Activated naive CD4-positive, alpha-beta T cell treated with anti-CD3 and anti-CD28 coated beads for 36 hours (primary cell): ENCODE measurements at regions not wholly inside any gene's neighbourhood (a gene's known extent, or its start where the extent isn't known, plus 50 kb on each side); places are given as distances from the start of the nearest gene placed in this dataset.

Source experiments
- CTCF ChIA-PET: fragments of 350-600 bp; sonication (Branson Sonifier 250); formaldehyde crosslinking; loops from one replicate; lab custom pipeline; 2021; ENCODE audit warnings: antibody characterized with exemption; lab: Charles Lee
- DNase-seq: peaks from one replicate; pipeline ENCODE4 v3.0.0-alpha.2; 2020
- H3K27ac Mint-ChIP-seq: one replicate; pipeline ENCODE4 v1.8.0; 2021; ENCODE audit warnings: mild to moderate bottlenecking, mixed read lengths
- H3K27me3 Mint-ChIP-seq: one replicate; pipeline ENCODE4 v1.8.0; 2021; ENCODE audit warnings: low read depth, mixed read lengths
- H3K36me3 Mint-ChIP-seq: one replicate; pipeline ENCODE4 v1.8.0; 2021; ENCODE audit warnings: low read depth, mixed read lengths
- H3K4me1 Mint-ChIP-seq: one replicate; pipeline ENCODE4 v1.8.0; 2021; ENCODE audit warnings: low read depth, mixed read lengths
- H3K4me3 Mint-ChIP-seq: one replicate; pipeline ENCODE4 v1.8.0; 2021; ENCODE audit warnings: mild to moderate bottlenecking, moderate library complexity, mixed read lengths
- H3K9me3 Mint-ChIP-seq: one replicate; pipeline ENCODE4 v1.8.0; 2021; ENCODE audit warnings: mixed read lengths
- intact Hi-C: fragments of 100-400 bp; cut with micrococcal nuclease; formaldehyde crosslinking; loops from one replicate; pipeline ENCODE4 v1.15.1; 2023

DNA sequence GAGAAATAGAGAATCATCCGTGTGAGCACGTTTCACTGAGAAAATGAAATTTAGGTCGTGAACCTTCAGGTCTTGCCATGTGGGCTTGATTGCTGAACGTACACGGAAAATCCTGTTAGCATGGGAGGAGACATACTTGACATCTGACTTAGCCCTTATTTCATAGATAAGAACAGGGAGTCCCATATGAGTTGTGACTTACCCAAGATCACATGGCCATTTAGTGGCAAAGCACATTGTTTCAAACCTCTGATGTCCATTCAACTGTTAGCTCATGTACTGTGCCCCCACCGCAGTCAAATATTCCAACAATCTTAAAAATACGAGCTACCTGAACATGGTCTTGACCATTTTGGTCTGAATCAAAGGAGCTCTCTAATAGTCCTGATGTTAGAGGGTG lies 411.2 kb upstream of the FZD8 start:
- CTCF ChIA-PET, result no interaction called here
- no peak overlapping the region for H3K4me3 Mint-ChIP-seq

GRCh38 chr10:36051500-36051991 lies 409.4 kb upstream of the FZD8 start:
- Mint-ChIP-seq H3K27me3 (no peaks in the 10 kb centered on the region), H3K4me3 (no peak overlapping the region), H3K4me1 (no peaks in the 10 kb centered on the region), H3K36me3 (no peaks in the 10 kb centered on the region), H3K27ac (no peak overlapping the region), H3K9me3 (no peaks in the 10 kb centered on the region)
- CTCF ChIA-PET, result interaction anchor here (0.6 kb wide), 1 partner anchor 761 kb away, joined by 3 read pairs; no protein-coding TSS in a partner anchor
- intact Hi-C loops, result no loop called here
- DNase-seq, result no peak

More for the DNA sequence above, 411.2 kb upstream of the FZD8 start:
- Mint-ChIP-seq H3K27ac (no peak overlapping the region), H3K36me3 (no peaks in the 10 kb centered on the region), H3K9me3 (no peaks in the 10 kb centered on the region), H3K4me1 (no peaks in the 10 kb centered on the region), H3K27me3 (no peaks in the 10 kb centered on the region)
- intact Hi-C loops, result no loop called here
- DNase-seq, result no peak

- Mint-ChIP-seq H3K9me3 (no peaks in the 10 kb centered on the region), H3K36me3 (no peaks in the 10 kb centered on the region), H3K27ac (no peak overlapping the region), H3K27me3 (no peaks in the 10 kb centered on the region), H3K4me3 (no peak overlapping the region), H3K4me1 (no peaks in the 10 kb centered on the region)
- CTCF ChIA-PET, result interaction anchor here (0.6 kb wide), 1 partner anchor 761 kb away, joined by 3 read pairs; no protein-coding TSS in a partner anchor
- DNase-seq, result no peak
- intact Hi-C loops, result no loop called here
Observed at GRCh38 chr10:36050763-36051499, 408.8 kb upstream of the FZD8 start.

- DNase-seq, result no peak
- no peaks in the 10 kb centered on the region for H3K36me3 Mint-ChIP-seq
- no peak overlapping the region for H3K4me3 Mint-ChIP-seq
- H3K9me3 Mint-ChIP-seq, result no peaks in the 10 kb centered on the region
- intact Hi-C loops, result no loop called here
- CTCF ChIA-PET, result interaction anchor here (0.6 to 1.0 kb wide), 2 partner anchors 13 to 26 kb away, joined by 3 to 4 read pairs; no protein-coding TSS in a partner anchor
- H3K27ac Mint-ChIP-seq, result no peak overlapping the region
- no peaks in the 10 kb centered on the region for H3K4me1 Mint-ChIP-seq
- H3K27me3 Mint-ChIP-seq, result no peaks in the 10 kb centered on the region
Observed at GRCh38 chr10:36048780-36049179, 406.7 kb upstream of the FZD8 start.

GRCh38 chr10:36048236-36048635 lies 406.1 kb upstream of the FZD8 start:
- H3K27me3 Mint-ChIP-seq, result no peaks in the 10 kb centered on the region
- intact Hi-C loops, result no loop called here
- no peak for DNase-seq

GRCh38 chr10:36042135-36042534 lies 400.0 kb upstream of the FZD8 start:
- intact Hi-C loops, result no loop called here
- Mint-ChIP-seq H3K27ac (no peak overlapping the region), H3K27me3 (no peaks in the 10 kb centered on the region), H3K4me3 (no peak overlapping the region), H3K36me3 (no peaks in the 10 kb centered on the region), H3K4me1 (no peaks in the 10 kb centered on the region), H3K9me3 (peaks cover 2% of the 10 kb centered on the region)
- DNase-seq, result no peak
- CTCF ChIA-PET, result interaction anchor here (0.6 kb wide), 1 partner anchor 113 kb away, joined by 3 read pairs; no protein-coding TSS in a partner anchor

More at GRCh38 chr10:36048236-36048635, 406.1 kb upstream of the FZD8 start:
- H3K4me1 Mint-ChIP-seq, result no peaks in the 10 kb centered on the region
- H3K36me3 Mint-ChIP-seq, result no peaks in the 10 kb centered on the region
- no peak overlapping the region for H3K4me3 Mint-ChIP-seq
- H3K9me3 Mint-ChIP-seq, result no peaks in the 10 kb centered on the region
- no peak overlapping the region for H3K27ac Mint-ChIP-seq
- CTCF ChIA-PET, result interaction anchor here (0.6 to 1.0 kb wide), 2 partner anchors 13 to 25 kb away, joined by 3 to 4 read pairs; no protein-coding TSS in a partner anchor

GRCh38 chr10:36038316-36038955 lies 396.3 kb upstream of the FZD8 start:
- Mint-ChIP-seq H3K27me3 (no peaks in the 10 kb centered on the region), H3K4me3 (no peak overlapping the region), H3K36me3 (no peaks in the 10 kb centered on the region), H3K9me3 (peaks cover 2% of the 10 kb centered on the region), H3K4me1 (no peaks in the 10 kb centered on the region), H3K27ac (no peak overlapping the region)
- no peak for DNase-seq
- CTCF ChIA-PET, result no interaction called here
- intact Hi-C loops, result no loop called here

DNA sequence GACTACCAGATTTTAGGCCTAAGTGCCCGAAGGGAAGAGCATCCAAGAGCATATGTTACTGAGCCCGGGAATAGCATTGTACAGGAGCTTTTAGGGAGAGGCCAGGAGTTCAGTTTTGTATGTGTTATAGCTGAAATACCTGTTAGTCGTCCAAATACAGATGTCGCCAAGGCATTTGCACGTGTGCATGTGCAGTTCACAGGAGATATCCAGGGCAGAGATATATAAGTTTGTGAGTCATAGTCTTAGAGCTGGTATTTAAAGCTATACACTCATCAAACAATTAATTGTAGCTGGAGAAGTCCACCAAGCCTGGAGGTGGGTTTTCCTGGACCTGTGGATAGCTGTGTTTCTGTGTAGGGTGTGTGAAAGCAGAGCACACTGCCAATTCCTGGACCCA lies 394.0 kb upstream of the FZD8 start:
- H3K36me3 Mint-ChIP-seq, result no peaks in the 10 kb centered on the region
- DNase-seq, result no peak
- intact Hi-C loops, result no loop called here
- H3K27me3 Mint-ChIP-seq, result no peaks in the 10 kb centered on the region
- no peak overlapping the region for H3K27ac Mint-ChIP-seq
- no peak overlapping the region for H3K4me3 Mint-ChIP-seq
- peaks cover 2% of the 10 kb centered on the region for H3K9me3 Mint-ChIP-seq
- CTCF ChIA-PET, result interaction anchor here (1.3 kb wide), 1 partner anchor 12 kb away, joined by 3 read pairs; no protein-coding TSS in a partner anchor
- no peaks in the 10 kb centered on the region for H3K4me1 Mint-ChIP-seq

- DNase-seq, result no peak
- Mint-ChIP-seq H3K27ac (no peak overlapping the region), H3K9me3 (no peaks in the 10 kb centered on the region), H3K4me1 (no peaks in the 10 kb centered on the region), H3K36me3 (no peaks in the 10 kb centered on the region), H3K4me3 (no peak overlapping the region), H3K27me3 (no peaks in the 10 kb centered on the region)
- CTCF ChIA-PET, result no interaction called here
- intact Hi-C loops, result no loop called here
Observed at GRCh38 chr10:36033808-36034207, 391.7 kb upstream of the FZD8 start.

DNA sequence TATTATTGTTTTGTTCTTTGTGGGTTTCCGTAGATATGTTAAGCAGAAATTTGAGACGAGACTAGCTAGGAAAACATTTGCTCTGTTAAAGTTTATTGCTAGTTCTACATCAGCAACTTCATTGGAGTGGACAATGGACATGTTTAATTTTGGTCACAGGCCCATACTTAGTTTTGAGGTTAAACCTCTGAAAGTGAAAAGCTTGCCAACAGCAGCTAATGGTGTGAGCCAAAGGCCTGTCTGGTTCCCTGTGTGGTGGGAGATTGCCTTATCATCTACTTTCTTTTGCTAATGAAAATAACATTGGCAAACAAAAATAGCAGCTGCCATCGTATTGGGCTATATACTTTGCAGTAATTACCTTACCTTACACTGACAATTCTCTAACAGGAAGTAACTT lies 388.4 kb upstream of the FZD8 start:
- no peaks in the 10 kb centered on the region for H3K9me3 Mint-ChIP-seq
- no peaks in the 10 kb centered on the region for H3K36me3 Mint-ChIP-seq
- DNase-seq, result no peak
- CTCF ChIA-PET, result no interaction called here
- no peak overlapping the region for H3K27ac Mint-ChIP-seq
- H3K4me1 Mint-ChIP-seq, result no peaks in the 10 kb centered on the region
- intact Hi-C loops, result no loop called here
- H3K4me3 Mint-ChIP-seq, result no peak overlapping the region
- no peaks in the 10 kb centered on the region for H3K27me3 Mint-ChIP-seq

DNA sequence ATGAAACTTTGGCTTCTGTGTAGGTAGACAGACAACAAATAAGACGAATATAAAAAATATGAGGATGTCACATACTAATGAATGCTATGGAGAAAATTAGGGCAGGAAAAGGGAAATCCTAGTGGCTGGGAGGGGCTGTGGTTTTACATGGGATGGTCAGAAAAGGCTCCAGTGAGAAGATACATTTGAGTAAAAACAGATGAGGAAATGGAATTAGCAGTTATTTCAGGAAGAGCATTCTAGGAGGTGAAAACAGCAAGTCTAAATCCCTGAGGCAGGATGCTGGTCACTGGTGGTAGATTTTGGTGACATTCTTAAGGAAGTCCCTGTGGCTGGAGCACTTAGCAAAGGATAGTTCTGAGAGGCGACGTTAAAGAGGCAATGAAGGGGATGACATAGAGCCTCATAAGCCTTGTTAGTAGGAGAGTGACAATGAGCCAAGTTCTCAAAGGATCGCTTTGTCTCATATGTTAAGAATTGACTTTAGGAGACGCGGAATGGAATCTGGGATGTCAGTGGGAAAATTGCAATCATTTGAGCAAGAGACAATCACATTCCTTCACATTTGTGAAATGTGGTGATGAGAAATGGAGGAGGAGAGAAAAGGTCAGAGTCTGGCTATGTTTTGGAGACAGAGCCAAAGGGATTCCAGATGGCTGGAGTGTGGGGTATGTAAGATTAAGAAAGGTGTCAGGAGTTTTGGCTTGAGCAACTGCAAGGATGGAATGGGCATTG lies 384.7 kb upstream of the FZD8 start:
- H3K27ac Mint-ChIP-seq, result no peak overlapping the region
- H3K9me3 Mint-ChIP-seq, result peaks cover 4% of the 10 kb centered on the region
- no peaks in the 10 kb centered on the region for H3K27me3 Mint-ChIP-seq
- no peaks in the 10 kb centered on the region for H3K36me3 Mint-ChIP-seq
- intact Hi-C loops, result no loop called here
- H3K4me3 Mint-ChIP-seq, result no peak overlapping the region
- DNase-seq, result no peak
- CTCF ChIA-PET, result no interaction called here
- H3K4me1 Mint-ChIP-seq, result no peaks in the 10 kb centered on the region

DNA sequence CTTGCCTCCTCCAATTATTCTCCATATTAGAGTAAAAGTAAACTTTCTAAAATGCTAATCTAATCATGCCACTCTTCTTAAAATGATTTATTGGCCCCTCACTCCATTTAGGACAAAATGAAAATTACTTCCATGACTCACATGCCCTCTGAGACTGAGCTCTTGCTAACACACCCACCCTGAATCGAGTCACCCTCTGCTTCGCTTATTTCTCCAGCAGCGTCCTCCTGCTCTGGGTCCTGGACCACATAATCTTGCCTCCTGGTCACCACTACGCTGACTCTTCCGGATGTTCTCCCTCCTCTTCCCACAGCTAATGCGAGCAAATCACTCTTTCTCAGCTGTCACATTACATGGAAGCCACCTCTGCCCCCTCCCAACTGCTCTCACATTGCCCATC lies 384.0 kb upstream of the FZD8 start:
- peaks cover 4% of the 10 kb centered on the region for H3K9me3 Mint-ChIP-seq
- H3K27me3 Mint-ChIP-seq, result no peaks in the 10 kb centered on the region
- no peak overlapping the region for H3K27ac Mint-ChIP-seq
- H3K36me3 Mint-ChIP-seq, result no peaks in the 10 kb centered on the region
- CTCF ChIA-PET, result no interaction called here
- DNase-seq, result no peak
- H3K4me3 Mint-ChIP-seq, result no peak overlapping the region
- intact Hi-C loops, result no loop called here
- no peaks in the 10 kb centered on the region for H3K4me1 Mint-ChIP-seq
